Fibroblast of lung (primary cell): ENCODE measurements at regions not wholly inside any gene's neighbourhood (a gene's known extent, or its start where the extent isn't known, plus 50 kb on each side); places are given as distances from the start of the nearest gene placed in this dataset.

Experiments
- DNase-seq, 2 donors: peaks; one replicate each; pipeline versions ENCODE4 v3.0.0 to v3.0.0-alpha.2; 2010; ENCODE audit warnings: low read depth in 2 of 2
- H2AFZ ChIP-seq: 2 replicates; pipeline ENCODE4 v1.5.1; 2012; ENCODE audit warnings: low read length, control low read depth, inconsistent platforms
- H3K27ac ChIP-seq: 2 replicates; pipeline ENCODE4 v1.5.1; 2011; ENCODE audit warnings: low read length, control low read depth; ENCODE audit not compliant: insufficient read depth
- H3K27me3 ChIP-seq: 2 replicates; pipeline ENCODE4 v1.5.1; 2011; ENCODE audit warnings: mild to moderate bottlenecking, low read length; ENCODE audit not compliant: control insufficient read depth, insufficient read depth
- H3K36me3 ChIP-seq: 2 replicates; pipeline ENCODE4 v1.5.1; 2011; ENCODE audit warnings: low read length; ENCODE audit not compliant: control insufficient read depth, insufficient read depth
- H3K4me1 ChIP-seq: 2 replicates; pipeline ENCODE4 v1.5.1; 2011; ENCODE audit warnings: low read length; ENCODE audit not compliant: control insufficient read depth, insufficient read depth; ENCODE audit errors: extremely low read depth
- H3K4me2 ChIP-seq: 2 replicates; pipeline ENCODE4 v1.5.1; 2011; ENCODE audit warnings: low read length, control low read depth; ENCODE audit not compliant: insufficient read depth; ENCODE audit errors: extremely low read depth
- H3K4me3 ChIP-seq, 4 experiments: fragments of 200-600 bp in 1 of 4; sonication (generic) in 1 of 4; replicated peaks in 1 of 4; 2 replicates each; pipeline ENCODE4 v1.5.1; 2011 to 2016; ENCODE audit warnings: low read length in 4 of 4, low read depth in 3 of 4, mild to moderate bottlenecking in 3 of 4, control low read depth in 2 of 4, inconsistent platforms in 1 of 4, mixed read lengths in 1 of 4; ENCODE audit not compliant: insufficient read depth in 1 of 4; ENCODE audit errors: control extremely low read depth in 1 of 4
- H3K79me2 ChIP-seq: 2 replicates; pipeline ENCODE4 v1.5.1; 2012; ENCODE audit warnings: mild to moderate bottlenecking, low read length, inconsistent platforms; ENCODE audit not compliant: control insufficient read depth, insufficient read depth
- H3K9ac ChIP-seq: 2 replicates; pipeline ENCODE4 v1.5.1; 2011; ENCODE audit warnings: mild to moderate bottlenecking, low read length, control low read depth; ENCODE audit not compliant: insufficient read depth
- H3K9me3 ChIP-seq: 2 replicates; pipeline ENCODE4 v1.5.1; 2012; ENCODE audit warnings: low read depth, low read length; ENCODE audit not compliant: control insufficient read depth, insufficient read depth
- H4K20me1 ChIP-seq: 2 replicates; pipeline ENCODE4 v1.5.1; 2011; ENCODE audit warnings: low read length; ENCODE audit not compliant: control insufficient read depth, insufficient read depth; ENCODE audit errors: extremely low read depth
- CTCF ChIP-seq, 2 donors: IDR thresholded peaks in 1 of 2; conservative IDR thresholded peaks in 1 of 2; 1 replicate in 1 of 2; 2 replicates in 1 of 2; pipeline ENCODE4 v1.5.1; 2011 to 2012; ENCODE audit warnings: low read length in 2 of 2, control low read depth in 1 of 2, inconsistent platforms in 1 of 2, low read depth in 1 of 2, mild to moderate bottlenecking in 1 of 2
- EZH2 ChIP-seq: IDR thresholded peaks from 2 replicates; pipeline ENCODE4 v1.5.1; 2012; ENCODE audit warnings: low read length, control low read depth, mild to moderate bottlenecking; ENCODE audit errors: missing control alignments

GRCh38 chr10:52961323-52961722 lies 188.7 kb upstream of the MBL2 start:
- peak in 1 of 2 donors; percentile 34 for DNase-seq
- Histone ChIP-seq H3K4me2 (no peak overlapping the region), H3K79me2 (no peaks in the 10 kb centered on the region), H3K4me3 (no peak overlapping the region), H2AFZ (no peak overlapping the region), H3K27ac (no peak overlapping the region), H3K4me1 (no peaks in the 10 kb centered on the region), H4K20me1 (no peaks in the 10 kb centered on the region), H3K9ac (no peak overlapping the region), H3K9me3 (no peaks in the 10 kb centered on the region), H3K27me3 (no peaks in the 10 kb centered on the region), H3K36me3 (no peaks in the 10 kb centered on the region)
- no peak for TF ChIP-seq EZH2
- no peak for TF ChIP-seq CTCF (conservative IDR thresholded peaks at IDR 0.05 in 1 of 2, IDR thresholded peaks at IDR 0.05 in 1 of 2; ENCODE audit: low read depth in 1 of 2, low read length in 2 of 2)

DNA sequence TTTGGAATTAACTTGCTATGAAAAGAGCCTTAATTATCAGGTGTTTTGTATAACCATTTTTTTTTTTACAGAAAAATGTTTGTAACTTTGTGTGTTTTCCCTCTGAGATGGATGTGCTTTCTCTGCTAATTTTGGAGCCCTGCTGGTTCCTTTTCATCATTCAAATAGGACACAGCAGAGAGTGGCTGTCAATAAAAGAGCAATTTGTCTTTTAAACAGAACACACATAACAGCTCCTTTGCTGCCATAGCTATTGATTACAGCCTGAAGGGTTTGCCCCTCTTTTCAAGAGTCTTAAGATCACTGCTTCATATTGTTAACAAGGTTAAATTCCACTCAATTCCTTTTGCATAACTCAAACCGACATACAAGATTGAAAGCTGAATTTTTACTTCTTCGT lies 187.2 kb upstream of the MBL2 start:
- no peak overlapping the region for H2AFZ ChIP-seq

DNA sequence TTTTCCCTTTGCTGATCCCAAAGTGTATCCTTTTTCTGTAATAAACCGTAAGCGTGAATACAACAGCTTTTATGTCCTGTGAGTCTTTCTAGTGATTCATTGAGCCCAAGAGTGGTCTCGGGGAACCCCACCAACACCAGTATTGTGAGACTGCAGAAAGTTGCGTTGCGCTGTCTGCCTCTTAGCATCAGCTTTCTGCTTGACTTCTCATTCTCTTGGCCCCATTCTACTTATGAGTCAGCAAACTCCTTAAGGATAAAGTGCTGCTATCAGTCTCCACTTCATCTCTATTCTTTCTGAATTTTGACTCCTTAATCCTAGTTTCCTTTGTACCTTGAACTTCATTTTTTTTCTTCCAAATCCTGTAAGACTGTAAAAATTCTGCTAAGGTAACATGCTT lies 184.3 kb upstream of the MBL2 start:
- Histone ChIP-seq H3K4me3 (no peak overlapping the region), H3K4me1 (no peaks in the 10 kb centered on the region), H3K9ac (no peak overlapping the region), H3K27me3 (no peaks in the 10 kb centered on the region), H3K9me3 (no peaks in the 10 kb centered on the region), H3K36me3 (no peaks in the 10 kb centered on the region), H3K4me2 (no peak overlapping the region), H3K27ac (no peak overlapping the region), H3K79me2 (no peaks in the 10 kb centered on the region), H2AFZ (no peak overlapping the region), H4K20me1 (no peaks in the 10 kb centered on the region)
- peak; percentile 2 to 22 for DNase-seq
- TF ChIP-seq EZH2 (no peak), CTCF (conservative IDR thresholded peaks at IDR 0.05 in 1 of 2, IDR thresholded peaks at IDR 0.05 in 1 of 2; ENCODE audit: low read depth in 1 of 2, low read length in 2 of 2) (no peak)

More for the DNA sequence above, 187.2 kb upstream of the MBL2 start:
- no peak overlapping the region for H3K4me3 ChIP-seq
- H4K20me1 ChIP-seq, result no peaks in the 10 kb centered on the region
- H3K36me3 ChIP-seq, result no peaks in the 10 kb centered on the region
- H3K79me2 ChIP-seq, result no peaks in the 10 kb centered on the region
- H3K27me3 ChIP-seq, result no peaks in the 10 kb centered on the region
- TF ChIP-seq EZH2, result no peak
- no peak for TF ChIP-seq CTCF (conservative IDR thresholded peaks at IDR 0.05 in 1 of 2, IDR thresholded peaks at IDR 0.05 in 1 of 2; ENCODE audit: low read depth in 1 of 2, low read length in 2 of 2)
- no peak overlapping the region for H3K4me2 ChIP-seq
- DNase-seq, result no peak
- no peaks in the 10 kb centered on the region for H3K9me3 ChIP-seq
- no peaks in the 10 kb centered on the region for H3K4me1 ChIP-seq
- H3K27ac ChIP-seq, result no peak overlapping the region
- no peak overlapping the region for H3K9ac ChIP-seq
